ENCODE measurements at regions not wholly inside any gene's neighbourhood (a gene's known extent, or its start where the extent isn't known, plus 50 kb on each side); places are given as distances from the start of the nearest gene placed in this dataset.

GRCh38 chr12:42982828-42983227 is 393.3 kb upstream of the PRICKLE1 start:
- no peak for TF ChIP-seq CTCF (IDR thresholded peaks at IDR 0.05 in 2 of 3, conservative IDR thresholded peaks at IDR 0.05 in 1 of 3; ENCODE audit: borderline replicate concordance in 1 of 3, insufficient read depth in 1 of 3, low read depth in 2 of 3, low read length in 2 of 3)
- no peak for TF ChIP-seq POLR2A (IDR thresholded peaks at IDR 0.05; ENCODE audit: borderline replicate concordance, extremely low read depth, insufficient read depth, insufficient read length)
- TF ChIP-seq POLR2AphosphoS5 (IDR thresholded peaks at IDR 0.05; ENCODE audit: low read depth, low read length) = no peak
- no peak for TF ChIP-seq EZH2phosphoT487 (IDR thresholded peaks at IDR 0.05; ENCODE audit: borderline replicate concordance)
- TF ChIP-seq SRF (IDR thresholded peaks at IDR 0.05; ENCODE audit: low read depth) = no peak
- TF ChIP-seq YY1 (IDR thresholded peaks at IDR 0.05; ENCODE audit: extremely low read depth, insufficient replicate concordance, low read depth, low read length) = no peak
- TF ChIP-seq, protein P1, sequence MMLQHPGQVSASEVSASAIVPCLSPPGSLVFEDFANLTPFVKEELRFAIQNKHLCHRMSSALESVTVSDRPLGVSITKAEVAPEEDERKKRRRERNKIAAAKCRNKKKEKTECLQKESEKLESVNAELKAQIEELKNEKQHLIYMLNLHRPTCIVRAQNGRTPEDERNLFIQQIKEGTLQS (IDR thresholded peaks at IDR 0.05) = no peak
- no peak for TF ChIP-seq EGR1 (IDR thresholded peaks at IDR 0.05; ENCODE audit: low read depth)
